HUDEP-2 (cell line): ENCODE measurements at regions not wholly inside any gene's neighbourhood (a gene's known extent, or its start where the extent isn't known, plus 50 kb on each side); places are given as distances from the start of the nearest gene placed in this dataset.
"Not testable (repeated sequence)": the region's sequence is repeated elsewhere in the genome, so short reads cannot be mapped to it uniquely, and the experiment has no call there.

Source experiments
- DNase-seq, 76 experiments: peaks; one replicate each; lab custom pipeline; 2025; ENCODE audit not compliant: unreplicated experiment in 76 of 76; lab: John Stamatoyannopoulos, UW

DNA sequence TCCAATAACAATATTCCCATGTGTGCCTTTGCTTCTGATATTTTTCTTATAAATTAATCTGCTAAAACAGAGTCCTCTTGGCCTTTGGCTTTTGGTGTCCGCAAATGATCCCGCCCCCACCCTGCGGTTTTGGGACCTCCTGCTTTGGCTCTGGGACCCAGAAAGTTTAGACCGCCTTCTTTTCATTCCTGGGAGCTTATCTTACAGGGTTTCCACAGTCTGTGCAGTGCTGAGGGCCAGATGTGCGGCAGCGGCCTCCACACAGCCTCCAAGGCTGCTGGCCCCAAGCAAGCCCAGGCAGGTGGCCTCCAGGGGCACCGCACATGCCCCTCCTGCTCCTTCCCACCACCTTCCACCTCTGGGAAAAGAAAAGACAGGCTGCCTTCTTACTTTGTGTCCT is 191.5 kb downstream of the ERCC6L2 start:
- no peak for DNase-seq

DNA sequence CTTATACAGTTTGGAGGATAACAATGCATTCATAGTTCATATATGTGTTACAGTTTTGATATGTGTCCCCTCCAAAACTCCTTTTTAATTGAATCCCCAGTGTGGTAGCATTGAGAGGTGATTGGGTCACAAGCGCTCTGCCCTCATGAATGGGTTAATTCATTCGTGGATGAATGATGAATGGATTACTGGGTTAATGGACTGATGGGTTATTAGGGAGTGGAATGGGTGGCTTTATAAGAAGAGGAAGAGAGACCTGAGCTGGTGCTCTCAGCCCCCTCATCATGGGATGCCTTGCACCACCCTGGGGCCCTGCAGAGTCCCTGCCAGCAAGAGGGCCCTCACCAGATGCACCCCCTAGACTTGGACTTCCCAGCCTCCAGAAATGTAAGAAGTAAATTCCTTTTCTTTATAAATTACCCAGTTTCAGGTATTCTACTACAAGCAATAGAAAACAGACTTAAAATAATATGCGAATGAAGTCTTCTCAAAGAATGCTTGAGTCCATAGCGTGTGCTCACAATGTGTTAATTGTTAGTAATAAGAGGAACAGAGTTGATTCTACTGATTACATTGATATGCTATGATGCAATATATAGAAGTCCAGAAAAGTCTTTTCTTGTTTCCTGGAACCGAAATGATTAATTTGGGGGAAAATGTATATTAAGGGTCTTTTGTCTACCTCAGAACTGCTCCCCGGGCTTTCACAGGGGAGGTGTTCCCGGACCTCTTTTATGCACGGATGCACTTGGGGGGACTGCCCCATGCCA is 190.2 kb downstream of the ERCC6L2 start:
- no peak for DNase-seq

DNA sequence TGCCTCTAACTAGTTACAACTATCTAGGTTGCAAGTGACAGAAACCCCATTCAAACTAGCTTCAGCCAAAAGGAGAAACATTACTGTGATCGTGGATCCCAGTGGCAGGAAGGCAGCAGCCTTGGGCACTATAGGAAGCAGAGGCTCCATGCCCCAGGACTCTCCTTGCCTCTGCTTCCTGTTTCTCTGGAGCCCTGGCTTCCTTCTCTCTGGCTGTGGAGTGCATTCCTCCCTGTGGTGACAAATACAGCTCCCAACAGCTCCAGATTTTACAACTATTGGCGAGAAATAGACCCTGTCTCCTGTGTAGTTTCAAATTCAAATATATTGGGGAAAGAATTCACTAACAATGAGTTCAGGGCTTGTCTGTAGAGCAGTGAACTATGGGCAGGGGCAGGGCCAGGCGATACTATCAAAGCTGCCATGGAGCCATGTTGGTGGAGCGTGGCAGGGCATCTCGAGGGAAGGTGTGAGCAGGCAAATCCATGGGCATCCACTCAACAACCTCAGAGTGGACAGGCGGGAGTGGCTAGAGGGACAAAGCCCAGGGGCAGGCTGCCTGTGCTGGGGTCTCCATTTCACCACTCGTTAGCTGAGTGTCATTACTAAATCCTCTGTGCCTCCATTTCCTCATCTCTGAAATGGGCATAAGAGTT is 189.5 kb downstream of the ERCC6L2 start:
- DNase-seq: no peak

DNA sequence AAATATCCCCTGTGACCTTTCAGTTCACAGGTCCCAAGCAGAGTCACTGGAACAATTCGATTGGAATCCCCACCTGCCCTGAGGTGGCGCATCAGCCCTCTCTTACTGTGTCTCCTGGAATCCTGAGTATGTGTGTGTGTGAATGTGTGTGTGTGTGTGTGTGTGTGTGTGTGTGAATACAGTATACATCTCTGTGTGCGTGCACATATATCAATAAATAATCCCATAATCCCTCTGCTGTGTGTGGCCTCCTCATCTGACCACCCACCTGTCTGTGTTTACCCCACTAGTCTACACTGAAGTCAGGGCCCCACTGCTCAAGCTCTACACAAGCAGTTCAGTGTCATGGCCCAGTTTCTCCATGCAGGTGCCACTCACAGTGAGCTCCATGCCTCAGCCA is 187.4 kb downstream of the ERCC6L2 start:
- DNase-seq: no peak

DNA sequence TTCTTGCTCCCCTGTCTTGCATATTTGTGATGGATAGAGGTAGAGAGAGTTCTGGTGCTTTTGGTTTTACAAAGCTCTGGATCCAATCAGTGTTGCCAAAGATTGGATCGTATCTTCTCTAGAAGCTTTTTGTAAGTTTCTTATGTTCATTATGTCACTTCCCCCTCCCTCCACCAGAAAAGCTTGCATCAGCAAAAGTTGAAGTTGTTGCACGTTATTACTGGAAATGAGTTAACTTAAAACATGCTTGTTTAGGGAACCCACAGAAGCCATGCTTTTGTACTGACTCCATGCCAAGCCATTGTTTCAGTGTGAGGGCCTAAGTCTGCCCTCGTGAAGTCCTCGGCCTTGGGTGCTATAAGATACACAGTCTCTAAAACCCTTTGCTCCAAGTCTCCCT is 186.5 kb downstream of the ERCC6L2 start:
- no peak for DNase-seq

DNA sequence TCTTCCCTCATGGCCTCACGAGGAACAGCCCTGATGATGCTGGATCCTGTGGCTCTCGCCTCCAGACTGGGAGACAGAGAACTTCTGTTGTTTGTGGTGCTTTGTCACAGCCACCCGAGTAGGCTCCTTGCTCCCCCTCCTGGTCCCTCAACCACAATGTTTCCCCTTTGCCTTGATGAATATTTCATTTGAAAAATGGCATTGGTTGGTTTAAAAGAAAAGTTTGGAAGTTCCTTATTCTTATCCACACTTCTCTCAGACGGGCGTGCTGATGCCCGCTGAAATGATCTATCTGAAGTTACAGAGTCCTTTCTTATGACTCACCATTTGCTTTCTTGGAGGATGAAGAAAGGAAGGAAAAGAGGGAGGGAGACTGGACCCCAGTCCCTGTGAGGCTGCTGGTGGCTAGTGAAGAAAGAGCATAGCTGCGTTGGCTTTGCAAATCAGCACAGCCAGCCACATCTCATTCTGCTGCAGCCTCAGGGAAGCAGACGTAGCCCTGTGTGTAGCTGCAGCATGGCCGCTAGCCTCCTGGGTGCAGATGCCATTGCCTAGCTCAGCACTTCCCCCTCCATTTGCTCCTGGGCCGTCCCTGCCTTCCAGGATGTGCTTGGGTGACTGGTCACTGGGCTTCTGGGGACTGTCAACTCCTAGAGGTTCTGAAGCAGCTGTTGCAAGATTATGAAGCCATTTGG is 185.9 kb downstream of the ERCC6L2 start:
- peak in 9 of 76 experiments; percentile 0 to 28 (median 12) for DNase-seq

DNA sequence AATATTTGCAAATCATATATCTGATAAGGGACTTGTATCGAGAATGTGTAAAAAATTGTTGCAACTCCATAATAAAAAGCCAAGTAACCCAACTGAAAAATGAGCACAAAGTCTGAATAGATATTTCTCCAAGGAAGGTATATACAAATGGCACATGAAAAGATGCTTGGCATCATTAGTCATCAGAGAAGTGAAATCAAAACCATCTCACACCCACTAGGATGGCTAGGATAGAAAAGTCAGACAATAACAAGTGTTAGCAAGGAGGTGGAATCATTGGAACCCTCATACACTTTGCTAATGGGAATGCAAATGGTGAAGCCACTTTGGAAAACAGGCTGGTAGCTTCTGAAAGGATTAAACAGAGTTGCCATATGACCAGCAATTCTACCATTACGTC is 182.7 kb downstream of the ERCC6L2 start:
- no peak for DNase-seq

DNA sequence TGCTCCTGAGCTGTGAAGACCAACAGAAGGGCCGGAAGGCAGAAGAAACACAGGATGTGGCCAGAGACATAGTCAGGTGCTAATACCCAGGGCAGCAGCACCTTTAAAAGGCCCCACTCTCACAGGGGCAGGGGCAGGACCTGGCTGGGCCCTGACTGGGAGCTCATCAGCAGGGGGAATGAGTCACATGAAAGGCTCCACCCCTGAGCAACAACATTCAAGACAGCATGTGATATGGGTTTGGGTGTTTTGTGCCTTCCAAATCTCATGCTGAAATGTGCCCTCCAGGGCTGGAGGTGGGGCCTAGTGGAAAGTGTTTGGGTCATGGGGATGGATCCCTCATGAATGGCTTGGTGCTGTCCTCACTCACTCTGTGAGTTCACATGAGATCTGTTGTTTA is 181.7 kb downstream of the ERCC6L2 start:
- DNase-seq: peak in 5 of 76 experiments; percentile 1 to 21 (median 10)

DNA sequence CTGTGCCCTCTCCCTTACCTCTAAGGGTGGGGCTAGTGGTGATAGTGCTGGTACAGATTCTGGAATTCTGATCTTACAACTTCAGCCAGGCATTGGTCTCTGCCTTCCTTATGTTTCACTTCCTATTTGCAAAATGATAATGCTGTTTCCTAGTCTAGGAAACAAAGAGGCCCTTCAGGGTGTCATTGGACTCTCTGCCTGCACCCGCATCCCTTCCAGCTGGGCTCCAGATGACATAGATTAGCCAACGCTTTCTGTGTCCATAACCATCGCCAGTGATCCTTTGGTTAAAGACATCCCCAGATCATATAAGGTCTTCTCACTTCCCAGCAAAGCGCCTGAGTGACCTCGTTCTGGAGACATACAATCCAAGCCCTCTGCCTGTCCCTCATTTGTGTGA is 180.7 kb downstream of the ERCC6L2 start:
- DNase-seq: no peak

DNA sequence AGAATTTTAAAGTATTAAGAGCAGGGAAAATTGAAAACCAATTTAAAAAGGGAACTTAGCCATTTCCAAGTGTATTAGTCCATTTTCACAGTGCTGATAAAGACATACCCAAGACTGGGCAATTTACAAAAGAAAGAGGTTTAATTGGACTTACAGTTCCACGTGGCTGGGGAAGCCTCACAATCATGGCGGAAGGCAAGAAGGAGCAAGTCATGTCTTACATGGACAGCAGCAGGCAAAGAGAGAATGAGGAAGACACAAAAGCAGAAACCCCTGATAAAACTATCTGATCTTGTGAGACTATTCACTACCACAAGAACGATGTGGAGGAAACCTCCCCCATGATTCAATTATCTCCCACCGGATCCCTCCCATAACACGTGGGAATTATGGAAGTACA is 178.8 kb downstream of the ERCC6L2 start:
- DNase-seq: not testable (repeated sequence)

DNA sequence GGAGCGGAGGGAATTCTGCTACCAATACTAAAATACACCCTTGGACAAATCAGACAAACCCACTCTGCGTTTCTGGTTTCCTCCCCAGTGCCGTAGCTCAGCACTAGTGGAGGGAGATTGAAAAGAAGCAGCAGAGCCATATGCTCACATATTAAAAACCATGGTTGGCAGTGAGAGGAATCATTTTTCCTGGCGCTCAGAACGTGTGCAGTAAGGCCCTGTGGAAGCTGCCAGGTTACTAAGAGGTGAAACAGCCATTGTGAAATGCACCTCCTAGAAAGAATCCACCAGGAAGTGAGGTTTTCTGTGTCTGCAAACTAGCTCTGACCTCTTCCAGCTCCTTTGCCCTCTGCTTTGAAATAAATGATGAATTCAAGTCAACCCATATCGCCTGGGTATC is 177.2 kb downstream of the ERCC6L2 start:
- no peak for DNase-seq

DNA sequence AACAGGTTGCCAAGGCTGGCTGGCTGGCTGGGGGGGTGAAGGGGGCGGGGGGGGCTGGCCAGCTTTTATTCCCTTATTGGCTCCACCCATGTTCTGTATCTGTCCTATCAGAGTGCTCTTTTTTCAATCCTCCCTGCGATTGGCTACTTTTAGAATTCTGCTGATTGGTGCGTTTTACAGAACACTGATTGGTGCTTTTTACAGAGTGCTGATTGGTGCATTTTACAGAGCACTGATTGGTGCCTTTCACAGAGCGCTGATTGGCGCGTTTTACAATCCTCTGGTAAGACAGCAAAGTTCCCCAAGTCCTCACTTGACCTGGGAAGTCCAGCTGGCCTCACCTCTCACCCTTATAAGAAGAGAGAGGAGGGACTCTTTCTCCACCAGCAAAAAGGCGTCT is 175.9 kb downstream of the ERCC6L2 start:
- DNase-seq: no peak

DNA sequence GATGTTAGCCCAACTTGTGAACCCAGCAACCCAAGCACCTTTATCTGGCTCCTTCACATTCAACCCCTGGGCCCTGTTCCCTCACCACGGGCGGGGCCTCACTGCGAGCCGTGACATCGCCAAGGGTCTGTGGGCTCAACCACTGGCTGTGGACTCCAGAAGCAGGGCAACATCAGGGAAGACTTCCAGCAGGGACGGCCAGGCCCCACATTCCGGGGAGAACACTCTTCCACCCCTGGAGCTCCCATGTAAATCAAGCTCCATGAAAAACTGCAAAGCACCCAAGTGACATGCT is 175.3 kb downstream of the ERCC6L2 start:
- no peak for DNase-seq

DNA sequence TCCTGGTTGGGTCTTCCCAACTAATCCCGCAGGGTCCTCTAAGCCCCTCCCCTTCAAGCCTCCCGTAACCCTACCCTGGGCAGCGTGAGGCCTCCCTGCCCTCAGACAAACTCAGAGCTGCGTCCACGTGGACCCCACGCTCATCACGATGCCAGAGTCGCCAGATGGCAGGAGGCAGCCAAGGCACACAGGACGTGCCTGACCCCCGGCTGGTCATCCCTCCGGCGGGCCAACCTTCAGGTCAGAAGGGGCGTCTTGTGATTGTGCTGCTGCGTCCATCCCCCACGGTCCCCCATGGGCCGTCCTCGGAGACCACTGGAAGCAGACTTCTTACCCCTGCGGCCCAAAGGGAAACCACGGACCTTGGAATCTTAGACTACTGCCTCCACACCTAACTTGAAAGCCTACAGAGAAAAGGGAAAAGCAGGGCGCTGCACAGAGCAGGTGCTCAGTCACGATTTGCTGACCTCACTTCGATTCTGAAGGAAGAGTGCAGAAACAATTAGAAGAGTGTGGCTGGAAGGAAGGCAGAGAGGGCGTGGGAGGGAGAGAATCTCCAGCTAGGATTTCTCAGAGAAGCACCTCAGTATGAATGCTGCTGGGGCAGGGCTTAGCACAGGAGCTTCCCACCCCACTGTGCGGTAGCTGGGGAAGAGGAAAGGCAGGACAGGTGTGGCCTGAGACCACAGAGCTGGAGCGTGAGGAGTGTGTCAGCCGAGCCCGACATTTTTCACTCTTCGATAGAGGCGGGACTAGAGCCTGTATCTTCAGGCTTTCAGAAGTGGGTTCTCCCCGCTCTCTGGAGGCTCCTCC is 174.8 kb downstream of the ERCC6L2 start:
- DNase-seq: no peak

DNA sequence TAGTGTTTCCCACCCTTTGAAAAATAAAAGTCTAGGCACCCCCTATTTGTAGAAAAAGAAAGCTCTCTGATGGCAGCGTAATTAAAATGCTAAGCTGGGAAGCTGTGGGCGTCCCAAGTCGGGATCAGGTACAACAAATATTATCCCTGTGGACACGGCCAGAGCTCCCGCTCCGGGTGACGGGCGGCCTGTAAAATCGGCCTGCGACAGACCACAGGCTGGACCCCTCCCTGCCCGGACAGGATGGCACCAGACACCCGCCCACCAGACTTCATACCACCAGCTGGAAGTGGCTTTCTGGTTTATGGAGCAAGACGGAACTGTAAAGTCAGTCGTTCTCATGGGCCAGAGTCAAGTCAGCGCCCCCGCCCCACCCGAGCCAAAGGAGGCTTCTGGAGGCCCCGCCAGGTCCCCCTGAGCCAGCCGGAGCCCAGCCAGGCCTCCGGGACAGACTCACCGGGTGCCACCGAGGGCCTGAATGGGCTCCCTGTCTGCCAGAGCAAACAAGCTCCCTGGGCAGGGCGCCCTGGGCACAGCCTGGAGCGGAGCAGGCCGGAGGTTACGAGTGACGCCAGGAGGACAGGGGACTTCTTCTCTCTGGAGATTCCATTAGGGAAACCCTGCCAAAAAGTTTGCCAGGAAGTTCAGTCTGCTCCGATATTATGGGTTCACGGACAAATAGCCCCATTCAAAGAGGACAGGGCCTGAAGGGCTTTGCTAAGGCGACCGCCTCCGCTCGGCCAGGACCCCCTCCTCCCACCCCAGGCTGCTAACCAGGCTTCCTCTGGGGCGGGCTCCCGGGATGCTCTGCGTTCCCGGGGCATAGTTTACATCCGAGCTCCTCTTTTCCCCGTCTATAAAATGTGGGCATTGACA is 173.7 kb downstream of the ERCC6L2 start:
- DNase-seq: no peak

DNA sequence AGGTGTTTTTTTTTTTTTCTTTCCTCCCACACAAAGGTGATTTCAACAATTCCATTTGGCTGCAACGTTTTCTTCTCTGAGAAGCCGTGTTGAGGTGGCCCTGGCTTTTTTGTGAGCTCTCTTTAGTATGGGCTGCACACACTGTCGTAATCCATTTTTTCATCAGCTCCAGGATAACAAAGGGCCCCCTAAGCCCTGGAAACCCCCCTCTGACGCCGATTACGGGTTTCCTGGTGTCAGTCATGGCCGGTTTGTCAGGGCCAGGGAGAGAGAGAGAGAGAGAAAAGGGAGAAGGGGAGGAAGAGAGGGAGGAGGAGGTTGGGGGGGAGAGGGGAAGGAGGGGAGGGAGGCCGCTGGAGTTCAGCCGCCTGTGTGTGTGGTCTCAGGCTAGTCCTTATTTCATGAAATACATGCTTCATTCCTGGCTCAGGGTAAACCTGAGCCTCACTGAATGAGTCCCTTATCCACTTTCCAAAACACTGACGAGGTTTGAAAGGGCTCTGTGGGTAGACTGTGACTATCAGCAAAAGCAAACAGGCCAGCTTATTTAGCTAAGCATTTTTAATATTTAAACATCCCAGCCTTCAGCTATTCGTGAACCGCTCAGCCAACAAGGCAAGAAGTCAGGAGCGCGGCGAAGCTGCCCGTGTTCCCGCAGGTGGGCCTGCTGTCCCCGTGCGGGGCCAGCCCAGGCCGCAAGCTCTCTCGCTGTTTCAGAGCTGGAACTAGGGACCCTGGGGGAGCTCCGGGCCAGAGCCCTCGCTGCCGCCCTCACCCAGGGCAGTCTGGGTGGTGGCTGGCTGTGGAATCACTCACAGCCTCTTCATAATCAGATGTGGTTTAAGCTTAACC is 172.8 kb downstream of the ERCC6L2 start:
- DNase-seq: no peak

DNA sequence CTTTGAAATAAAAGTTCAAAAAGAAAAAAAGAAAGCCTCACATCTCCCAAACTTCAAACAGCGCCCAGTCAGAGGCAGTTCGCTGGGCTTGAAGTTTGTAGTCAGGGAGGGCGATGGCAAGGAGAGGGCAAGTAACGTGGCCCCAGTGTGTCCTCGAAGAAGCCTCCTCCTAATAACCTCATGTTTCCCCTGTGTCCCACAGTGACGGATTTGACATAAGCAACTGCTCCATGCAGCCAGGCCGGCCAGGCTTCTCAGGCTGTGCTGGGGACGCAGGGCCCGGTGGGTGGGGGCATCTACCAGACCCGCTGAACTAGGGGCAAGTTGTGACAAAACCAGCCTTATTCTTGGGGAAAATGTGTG is 172.2 kb downstream of the ERCC6L2 start:
- DNase-seq: no peak

DNA sequence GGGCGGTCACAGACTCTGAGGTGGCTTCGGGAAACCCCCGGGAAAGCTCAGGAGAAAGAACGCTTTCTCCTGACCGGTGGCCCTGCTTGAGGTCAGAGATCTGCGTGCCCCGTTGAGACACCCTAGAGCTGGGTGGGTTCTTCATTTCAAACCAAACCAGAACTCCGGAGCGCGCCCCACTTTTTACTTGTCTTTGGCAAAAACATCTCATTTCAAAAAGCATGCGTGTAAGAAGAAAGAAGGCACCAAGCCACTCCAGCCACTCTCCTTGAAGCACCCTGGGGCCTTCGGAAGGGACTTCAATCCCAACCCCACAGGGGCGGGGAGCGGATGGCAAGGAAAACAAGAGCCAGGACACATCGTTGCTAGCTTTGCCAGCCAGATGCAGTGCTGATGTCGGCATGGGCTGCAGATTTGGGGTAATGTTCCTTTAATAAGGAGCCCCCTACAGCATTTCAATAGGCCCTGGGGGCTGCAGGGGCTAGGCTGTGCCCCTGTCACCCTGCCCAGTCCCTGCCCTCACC is 171.7 kb downstream of the ERCC6L2 start:
- no peak for DNase-seq

DNA sequence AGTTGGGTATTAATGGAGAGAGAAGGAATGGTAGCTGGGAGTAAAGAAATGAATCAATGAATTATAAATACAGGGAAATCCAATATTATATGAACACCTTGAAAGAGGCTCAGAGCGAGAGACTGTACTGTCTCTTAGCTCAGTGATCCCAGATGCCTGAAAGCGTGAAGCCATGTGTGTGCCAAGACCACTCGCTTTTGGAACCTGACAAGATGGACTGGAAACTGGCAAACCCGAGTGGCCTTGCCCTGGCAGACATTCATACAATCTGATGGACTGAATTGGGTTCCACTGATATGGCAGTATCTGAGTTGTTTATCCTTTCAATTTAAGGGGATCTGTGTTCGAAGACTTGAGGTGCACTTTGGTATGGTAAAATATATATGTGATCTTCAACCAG is 170.3 kb downstream of the ERCC6L2 start:
- DNase-seq: no peak
